HEK293 (cell line): ENCODE measurements at regions not wholly inside any gene's neighbourhood (a gene's known extent, or its start where the extent isn't known, plus 50 kb on each side); places are given as distances from the start of the nearest gene placed in this dataset.

ENCODE experiments used
- CTCF ChIA-PET: fragments of 350-600 bp; formaldehyde crosslinking; extraction: SDS; loops from one replicate; lab custom pipeline; 2021; ENCODE audit warnings: antibody characterized with exemption; lab: Yijun Ruan, JAX
- POLR2A ChIA-PET: fragments of 300-600 bp; formaldehyde crosslinking; extraction: SDS; loops from one replicate; lab custom pipeline; 2020; ENCODE audit warnings: antibody characterized with exemption, inconsistent platforms; lab: Yijun Ruan, JAX
- H3K27ac ChIP-seq: fragments of 200-500 bp; sonication (Bioruptor generic); 2 replicates; pipeline ENCODE4 v1.5.1; 2014; ENCODE audit warnings: low read depth, low read length, control low read depth, inconsistent platforms; ENCODE audit errors: extremely low read depth
- H3K36me3 ChIP-seq, 2 experiments: fragments of 200-500 bp in 1 of 2; sonication (Bioruptor generic) in 1 of 2; 1 replicate in 1 of 2; 2 replicates in 1 of 2; pipeline ENCODE4 v1.5.1; 2014 to 2017; ENCODE audit warnings: inconsistent platforms in 2 of 2, low read length in 2 of 2; ENCODE audit not compliant: control insufficient read depth in 2 of 2, insufficient read depth in 1 of 2
- H3K4me1 ChIP-seq: fragments of 200-500 bp; sonication (Bioruptor generic); 2 replicates; pipeline ENCODE4 v1.5.1; 2014; ENCODE audit warnings: mild to moderate bottlenecking, low read length, inconsistent platforms; ENCODE audit not compliant: control insufficient read depth, insufficient read depth
- H3K4me3 ChIP-seq: 2 replicates; pipeline ENCODE4 v1.5.1; 2011; ENCODE audit warnings: low read depth, mild to moderate bottlenecking, control low read depth, low read length, moderate library complexity
- H3K9me3 ChIP-seq: fragments of 200-500 bp; sonication (Bioruptor generic); 2 replicates; pipeline ENCODE4 v1.5.1; 2014; ENCODE audit warnings: low read depth, low read length, inconsistent platforms; ENCODE audit not compliant: control insufficient read depth, insufficient read depth
- IKZF3 ChIP-seq: fragments of 450-650 bp; IDR thresholded peaks from 2 replicates; pipeline ENCODE4 v1.5.0; 2018; ENCODE audit warnings: missing biosample characterization, mild to moderate bottlenecking, missing genetic modification characterization, moderate library complexity
- KLF1 ChIP-seq: fragments of 450-650 bp; formaldehyde crosslinking; IDR thresholded peaks from 2 replicates; pipeline ENCODE4 v1.5.1; 2016; ENCODE audit warnings: missing biosample characterization, missing genetic modification characterization
- KLF10 ChIP-seq: fragments of 450-650 bp; IDR thresholded peaks from 2 replicates; pipeline ENCODE4 v1.5.1; 2018; ENCODE audit warnings: missing biosample characterization, mild to moderate bottlenecking, missing genetic modification characterization
- OSR2 ChIP-seq: fragments of 450-650 bp; formaldehyde crosslinking; IDR thresholded peaks from 2 replicates; pipeline ENCODE4 v1.5.1; 2016; ENCODE audit warnings: missing biosample characterization, missing genetic modification characterization
- PRDM1 ChIP-seq: fragments of 450-650 bp; formaldehyde crosslinking; IDR thresholded peaks from 2 replicates; pipeline ENCODE4; 2016; ENCODE audit warnings: missing biosample characterization, missing genetic modification characterization
- REPIN1 ChIP-seq: fragments of 450-650 bp; formaldehyde crosslinking; IDR thresholded peaks from 2 replicates; pipeline ENCODE4 v1.5.1; 2017; ENCODE audit warnings: missing biosample characterization, missing genetic modification characterization, low read depth
- ZNF19 ChIP-seq: fragments of 450-650 bp; formaldehyde crosslinking; IDR thresholded peaks from 2 replicates; pipeline ENCODE4; 2016; ENCODE audit warnings: missing biosample characterization, missing genetic modification characterization, low read depth
- ZNF416 ChIP-seq: fragments of 450-650 bp; formaldehyde crosslinking; IDR thresholded peaks from 2 replicates; pipeline ENCODE4 v1.5.1; 2016; ENCODE audit warnings: missing biosample characterization, missing genetic modification characterization
- ZNF426 ChIP-seq: fragments of 450-650 bp; formaldehyde crosslinking; IDR thresholded peaks from 2 replicates; pipeline ENCODE4 v1.5.1; 2017; ENCODE audit warnings: missing biosample characterization, missing genetic modification characterization, mild to moderate bottlenecking, inconsistent platforms, moderate library complexity
- ZNF654 ChIP-seq: fragments of 450-650 bp; formaldehyde crosslinking; IDR thresholded peaks from 2 replicates; pipeline ENCODE4 v1.5.1; 2016; ENCODE audit warnings: low read depth, missing biosample characterization, missing genetic modification characterization
- ZNF658 ChIP-seq: fragments of 450-650 bp; formaldehyde crosslinking; IDR thresholded peaks from 2 replicates; pipeline ENCODE4; 2016; ENCODE audit warnings: missing biosample characterization, missing genetic modification characterization
- ZNF660 ChIP-seq: fragments of 450-650 bp; IDR thresholded peaks from 2 replicates; pipeline ENCODE4 v1.5.1; 2018; ENCODE audit warnings: missing biosample characterization, mild to moderate bottlenecking, missing genetic modification characterization
- ZNF670 ChIP-seq: fragments of 450-650 bp; formaldehyde crosslinking; IDR thresholded peaks from 2 replicates; pipeline ENCODE4 v1.5.1; 2016; ENCODE audit warnings: missing biosample characterization, missing genetic modification characterization, low read depth
- ZNF677 ChIP-seq: fragments of 450-650 bp; IDR thresholded peaks from 2 replicates; pipeline ENCODE4 v1.5.0; 2018; ENCODE audit warnings: missing biosample characterization, mild to moderate bottlenecking, missing genetic modification characterization, moderate library complexity
- ZNF768 ChIP-seq: fragments of 450-650 bp; formaldehyde crosslinking; IDR thresholded peaks from 2 replicates; pipeline ENCODE4 v1.5.1; 2018; ENCODE audit warnings: missing biosample characterization, mild to moderate bottlenecking, missing genetic modification characterization
- ZSCAN23 ChIP-seq: fragments of 450-650 bp; formaldehyde crosslinking; IDR thresholded peaks from 2 replicates; pipeline ENCODE4 v1.5.1; 2016; ENCODE audit warnings: missing biosample characterization, missing genetic modification characterization
- ZSCAN30 ChIP-seq: fragments of 450-650 bp; IDR thresholded peaks from 2 replicates; pipeline ENCODE4 v1.5.1; 2018; ENCODE audit warnings: missing biosample characterization, mild to moderate bottlenecking, missing genetic modification characterization, moderate library complexity
- ZXDB ChIP-seq: fragments of 450-650 bp; formaldehyde crosslinking; IDR thresholded peaks from 2 replicates; pipeline ENCODE4 v1.5.1; 2016; ENCODE audit warnings: missing biosample characterization, missing genetic modification characterization
- TF ChIP-seq, protein P1 (sequence below): fragments of 450-650 bp; formaldehyde crosslinking; IDR thresholded peaks from 2 replicates; pipeline ENCODE4 v1.5.1; 2017; ENCODE audit warnings: missing biosample characterization, missing genetic modification characterization
- TF ChIP-seq, protein P2 (sequence below): fragments of 450-650 bp; formaldehyde crosslinking; IDR thresholded peaks from 2 replicates; pipeline ENCODE4 v1.5.1; 2016; ENCODE audit warnings: missing biosample characterization, missing genetic modification characterization
- TF ChIP-seq, protein P3 (sequence below): fragments of 450-650 bp; formaldehyde crosslinking; IDR thresholded peaks from 2 replicates; pipeline ENCODE4 v1.5.1; 2016; ENCODE audit warnings: missing biosample characterization, missing genetic modification characterization
- TF ChIP-seq, protein P4 (sequence below): fragments of 450-650 bp; formaldehyde crosslinking; IDR thresholded peaks from 2 replicates; pipeline ENCODE4 v1.5.1; 2016; ENCODE audit warnings: missing biosample characterization, missing genetic modification characterization
- TF ChIP-seq, protein P5 (sequence below): fragments of 450-650 bp; formaldehyde crosslinking; IDR thresholded peaks from 2 replicates; pipeline ENCODE4 v1.5.1; 2017; ENCODE audit warnings: missing biosample characterization, missing genetic modification characterization

DNA sequence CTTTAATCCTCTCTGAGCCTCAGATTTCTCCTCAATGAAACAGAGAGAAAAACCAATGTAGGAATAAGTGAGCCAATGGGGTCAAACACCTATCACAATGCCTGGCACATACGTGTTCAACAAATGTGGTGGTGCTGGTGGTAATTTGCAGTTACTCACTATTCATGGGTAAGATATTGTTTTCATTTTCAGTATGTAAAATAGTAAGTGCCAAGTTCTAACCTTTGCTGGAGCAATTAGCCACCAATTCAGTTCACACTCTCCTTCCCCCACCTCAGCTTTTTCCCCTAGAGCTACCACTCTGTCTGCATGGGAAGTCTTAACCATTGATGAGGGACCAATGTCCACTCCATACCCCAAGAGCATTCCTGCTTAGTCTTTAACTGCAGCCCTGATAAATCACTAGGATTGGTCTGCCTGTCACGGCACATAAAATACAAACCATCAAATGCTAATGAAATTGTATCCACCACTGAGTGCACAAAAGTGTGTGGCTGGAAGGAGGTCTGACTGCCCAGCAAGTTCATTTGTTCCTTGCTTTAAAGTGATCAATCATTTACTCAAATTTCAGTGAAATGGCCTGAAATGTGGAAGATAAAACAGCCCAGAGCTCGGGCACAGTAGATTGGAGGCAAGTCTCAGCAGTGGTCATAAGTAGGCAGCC lies 187.4 kb upstream of the API5 start:
- Histone ChIP-seq H3K9me3 (no peaks in the 10 kb centered on the region), H3K4me1 (no peaks in the 10 kb centered on the region), H3K27ac (no peak overlapping the region), H3K4me3 (no peak overlapping the region), H3K36me3 (no peaks in the 10 kb centered on the region)
- ChIA-PET CTCF (no interaction called here), POLR2A (no interaction called here)
- TF ChIP-seq ZSCAN23 (tag by site-specific recombination) = no peak
- TF ChIP-seq ZNF670 = no peak
- no peak for TF ChIP-seq ZNF19 (tag by site-specific recombination)
- no peak for TF ChIP-seq KLF10 (tag by site-specific recombination)
- no peak for TF ChIP-seq ZNF416
- no peak for TF ChIP-seq ZNF677 (tag by site-specific recombination)
- no peak for TF ChIP-seq ZSCAN30 (tag by site-specific recombination)
- no peak for TF ChIP-seq IKZF3 (tag by site-specific recombination)
- no peak for TF ChIP-seq ZNF654 (tag by site-specific recombination)
- TF ChIP-seq, protein P1, sequence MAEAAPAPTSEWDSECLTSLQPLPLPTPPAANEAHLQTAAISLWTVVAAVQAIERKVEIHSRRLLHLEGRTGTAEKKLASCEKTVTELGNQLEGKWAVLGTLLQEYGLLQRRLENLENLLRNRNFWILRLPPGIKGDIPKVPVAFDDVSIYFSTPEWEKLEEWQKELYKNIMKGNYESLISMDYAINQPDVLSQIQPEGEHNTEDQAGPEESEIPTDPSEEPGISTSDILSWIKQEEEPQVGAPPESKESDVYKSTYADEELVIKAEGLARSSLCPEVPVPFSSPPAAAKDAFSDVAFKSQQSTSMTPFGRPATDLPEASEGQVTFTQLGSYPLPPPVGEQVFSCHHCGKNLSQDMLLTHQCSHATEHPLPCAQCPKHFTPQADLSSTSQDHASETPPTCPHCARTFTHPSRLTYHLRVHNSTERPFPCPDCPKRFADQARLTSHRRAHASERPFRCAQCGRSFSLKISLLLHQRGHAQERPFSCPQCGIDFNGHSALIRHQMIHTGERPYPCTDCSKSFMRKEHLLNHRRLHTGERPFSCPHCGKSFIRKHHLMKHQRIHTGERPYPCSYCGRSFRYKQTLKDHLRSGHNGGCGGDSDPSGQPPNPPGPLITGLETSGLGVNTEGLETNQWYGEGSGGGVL = no peak

DNA sequence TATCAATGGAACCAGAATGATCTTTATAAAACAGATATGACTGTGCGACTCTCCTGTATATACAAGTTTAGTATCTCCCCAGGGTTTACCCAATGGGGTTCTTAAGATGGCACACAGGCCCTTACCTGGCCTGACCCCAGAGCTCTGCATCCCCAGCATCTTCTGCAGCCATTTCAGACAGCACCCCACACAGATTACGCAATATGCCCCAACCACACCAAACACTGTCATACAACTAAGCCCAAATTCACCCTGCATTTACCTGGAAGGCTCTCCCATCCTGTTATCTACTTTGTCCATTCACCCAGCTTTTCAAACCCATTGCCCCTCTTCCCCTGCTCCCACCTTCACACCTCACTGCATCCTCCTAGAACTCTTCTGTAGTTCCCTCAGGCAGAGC lies 182.5 kb upstream of the API5 start:
- TF ChIP-seq ZNF660 (tag by site-specific recombination) = no peak
- TF ChIP-seq, protein P2, sequence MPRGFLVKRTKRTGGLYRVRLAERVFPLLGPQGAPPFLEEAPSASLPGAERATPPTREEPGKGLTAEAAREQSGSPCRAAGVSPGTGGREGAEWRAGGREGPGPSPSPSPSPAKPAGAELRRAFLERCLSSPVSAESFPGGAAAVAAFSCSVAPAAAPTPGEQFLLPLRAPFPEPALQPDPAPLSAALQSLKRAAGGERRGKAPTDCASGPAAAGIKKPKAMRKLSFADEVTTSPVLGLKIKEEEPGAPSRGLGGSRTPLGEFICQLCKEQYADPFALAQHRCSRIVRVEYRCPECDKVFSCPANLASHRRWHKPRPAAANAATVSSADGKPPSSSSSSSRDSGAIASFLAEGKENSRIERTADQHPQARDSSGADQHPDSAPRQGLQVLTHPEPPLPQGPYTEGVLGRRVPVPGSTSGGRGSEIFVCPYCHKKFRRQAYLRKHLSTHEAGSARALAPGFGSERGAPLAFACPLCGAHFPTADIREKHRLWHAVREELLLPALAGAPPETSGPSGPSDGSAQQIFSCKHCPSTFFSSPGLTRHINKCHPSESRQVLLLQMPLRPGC = no peak
- no peak for TF ChIP-seq ZNF426 (tag by site-specific recombination)
- TF ChIP-seq ZNF658 (tag by site-specific recombination) = no peak
- TF ChIP-seq ZNF768 = no peak
- no peak for TF ChIP-seq OSR2 (tag by site-specific recombination)
- TF ChIP-seq, protein P3, sequence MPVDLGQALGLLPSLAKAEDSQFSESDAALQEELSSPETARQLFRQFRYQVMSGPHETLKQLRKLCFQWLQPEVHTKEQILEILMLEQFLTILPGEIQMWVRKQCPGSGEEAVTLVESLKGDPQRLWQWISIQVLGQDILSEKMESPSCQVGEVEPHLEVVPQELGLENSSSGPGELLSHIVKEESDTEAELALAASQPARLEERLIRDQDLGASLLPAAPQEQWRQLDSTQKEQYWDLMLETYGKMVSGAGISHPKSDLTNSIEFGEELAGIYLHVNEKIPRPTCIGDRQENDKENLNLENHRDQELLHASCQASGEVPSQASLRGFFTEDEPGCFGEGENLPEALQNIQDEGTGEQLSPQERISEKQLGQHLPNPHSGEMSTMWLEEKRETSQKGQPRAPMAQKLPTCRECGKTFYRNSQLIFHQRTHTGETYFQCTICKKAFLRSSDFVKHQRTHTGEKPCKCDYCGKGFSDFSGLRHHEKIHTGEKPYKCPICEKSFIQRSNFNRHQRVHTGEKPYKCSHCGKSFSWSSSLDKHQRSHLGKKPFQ = no peak
- TF ChIP-seq ZXDB (tag by site-specific recombination) = no peak
- TF ChIP-seq REPIN1 (tag by site-specific recombination) = no peak
- TF ChIP-seq, protein P4, sequence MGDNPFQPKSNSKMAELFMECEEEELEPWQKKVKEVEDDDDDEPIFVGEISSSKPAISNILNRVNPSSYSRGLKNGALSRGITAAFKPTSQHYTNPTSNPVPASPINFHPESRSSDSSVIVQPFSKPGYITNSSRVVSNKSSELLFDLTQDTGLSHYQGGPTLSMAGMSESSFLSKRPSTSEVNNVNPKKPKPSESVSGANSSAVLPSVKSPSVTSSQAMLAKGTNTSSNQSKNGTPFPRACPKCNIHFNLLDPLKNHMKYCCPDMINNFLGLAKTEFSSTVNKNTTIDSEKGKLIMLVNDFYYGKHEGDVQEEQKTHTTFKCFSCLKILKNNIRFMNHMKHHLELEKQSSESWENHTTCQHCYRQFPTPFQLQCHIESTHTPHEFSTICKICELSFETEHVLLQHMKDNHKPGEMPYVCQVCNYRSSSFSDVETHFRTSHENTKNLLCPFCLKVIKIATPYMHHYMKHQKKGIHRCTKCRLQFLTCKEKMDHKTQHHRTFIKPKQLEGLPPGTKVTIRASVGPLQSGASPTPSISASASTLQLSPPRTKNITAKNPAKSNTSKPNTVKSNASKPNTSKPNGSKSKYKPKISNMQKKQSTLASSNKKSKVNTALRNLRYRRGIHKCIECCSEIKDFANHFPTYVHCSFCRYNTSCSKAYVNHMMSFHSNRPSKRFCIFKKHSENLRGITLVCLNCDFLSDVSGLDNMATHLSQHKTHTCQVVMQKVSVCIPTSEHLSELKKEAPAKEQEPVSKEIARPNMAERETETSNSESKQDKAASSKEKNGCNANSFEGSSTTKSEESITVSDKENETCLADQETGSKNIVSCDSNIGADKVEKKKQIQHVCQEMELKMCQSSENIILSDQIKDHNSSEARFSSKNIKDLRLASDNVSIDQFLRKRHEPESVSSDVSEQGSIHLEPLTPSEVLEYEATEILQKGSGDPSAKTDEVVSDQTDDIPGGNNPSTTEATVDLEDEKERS = no peak
- no peak for TF ChIP-seq PRDM1 (tag by site-specific recombination)
- no peak for TF ChIP-seq KLF1 (tag by site-specific recombination)
- TF ChIP-seq, protein P5, sequence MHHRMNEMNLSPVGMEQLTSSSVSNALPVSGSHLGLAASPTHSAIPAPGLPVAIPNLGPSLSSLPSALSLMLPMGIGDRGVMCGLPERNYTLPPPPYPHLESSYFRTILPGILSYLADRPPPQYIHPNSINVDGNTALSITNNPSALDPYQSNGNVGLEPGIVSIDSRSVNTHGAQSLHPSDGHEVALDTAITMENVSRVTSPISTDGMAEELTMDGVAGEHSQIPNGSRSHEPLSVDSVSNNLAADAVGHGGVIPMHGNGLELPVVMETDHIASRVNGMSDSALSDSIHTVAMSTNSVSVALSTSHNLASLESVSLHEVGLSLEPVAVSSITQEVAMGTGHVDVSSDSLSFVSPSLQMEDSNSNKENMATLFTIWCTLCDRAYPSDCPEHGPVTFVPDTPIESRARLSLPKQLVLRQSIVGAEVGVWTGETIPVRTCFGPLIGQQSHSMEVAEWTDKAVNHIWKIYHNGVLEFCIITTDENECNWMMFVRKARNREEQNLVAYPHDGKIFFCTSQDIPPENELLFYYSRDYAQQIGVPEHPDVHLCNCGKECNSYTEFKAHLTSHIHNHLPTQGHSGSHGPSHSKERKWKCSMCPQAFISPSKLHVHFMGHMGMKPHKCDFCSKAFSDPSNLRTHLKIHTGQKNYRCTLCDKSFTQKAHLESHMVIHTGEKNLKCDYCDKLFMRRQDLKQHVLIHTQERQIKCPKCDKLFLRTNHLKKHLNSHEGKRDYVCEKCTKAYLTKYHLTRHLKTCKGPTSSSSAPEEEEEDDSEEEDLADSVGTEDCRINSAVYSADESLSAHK = no peak

More for the DNA sequence above, 182.5 kb upstream of the API5 start:
- Histone ChIP-seq H3K27ac (no peak overlapping the region), H3K9me3 (no peaks in the 10 kb centered on the region), H3K4me1 (no peaks in the 10 kb centered on the region), H3K4me3 (no peak overlapping the region), H3K36me3 (no peaks in the 10 kb centered on the region)
- POLR2A ChIA-PET = no interaction called here
- CTCF ChIA-PET = no interaction called here
